Dermis microvascular lymphatic vessel endothelial cell (primary cell): ENCODE measurements at regions not wholly inside any gene's neighbourhood (a gene's known extent, or its start where the extent isn't known, plus 50 kb on each side); places are given as distances from the start of the nearest gene placed in this dataset.

Experiments
- DNase-seq, 2 donors: peaks; one replicate each; pipeline versions ENCODE4 v3.0.0 to v3.0.0-alpha.2; 2010; ENCODE audit warnings: low read depth in 2 of 2

DNA sequence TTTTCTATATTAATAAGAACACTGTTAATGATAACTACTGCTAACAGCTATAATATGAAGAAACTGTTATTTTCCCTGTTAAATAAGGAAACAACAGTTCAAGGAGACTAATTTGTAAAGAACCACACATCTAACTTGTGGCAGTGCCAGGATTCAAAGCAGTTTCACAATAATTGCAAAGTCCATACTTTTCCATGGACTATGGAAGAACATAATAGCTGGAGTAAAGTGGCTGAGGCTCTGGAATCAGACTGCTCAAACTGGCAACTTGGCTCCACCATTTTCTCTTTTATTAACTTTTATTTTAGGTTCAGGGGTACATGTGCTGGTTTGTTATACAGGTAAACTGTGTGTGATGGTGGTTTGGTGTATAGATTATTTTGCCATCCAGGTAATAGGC, 393.7 kb upstream of the CPEB2 start:
- no peak for DNase-seq

DNA sequence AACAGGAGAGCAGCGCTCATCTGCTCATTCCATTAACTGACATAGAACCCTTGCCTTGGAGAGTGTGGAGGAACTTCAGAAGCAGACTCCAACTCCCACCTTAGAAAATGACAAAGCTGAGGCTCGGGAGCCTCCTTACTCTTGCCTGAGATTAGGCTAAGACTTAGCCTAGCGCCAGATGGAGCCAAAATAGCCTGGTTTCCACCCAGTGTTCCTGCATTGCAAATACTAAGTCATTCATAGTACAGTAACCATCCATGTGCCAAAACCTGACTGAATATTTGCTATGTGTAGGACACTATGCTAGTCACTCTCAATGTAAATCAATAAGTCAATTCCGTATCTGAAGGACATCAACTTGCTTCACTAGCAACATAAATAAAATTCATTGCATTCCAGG, 387.4 kb upstream of the CPEB2 start:
- no peak for DNase-seq

DNA sequence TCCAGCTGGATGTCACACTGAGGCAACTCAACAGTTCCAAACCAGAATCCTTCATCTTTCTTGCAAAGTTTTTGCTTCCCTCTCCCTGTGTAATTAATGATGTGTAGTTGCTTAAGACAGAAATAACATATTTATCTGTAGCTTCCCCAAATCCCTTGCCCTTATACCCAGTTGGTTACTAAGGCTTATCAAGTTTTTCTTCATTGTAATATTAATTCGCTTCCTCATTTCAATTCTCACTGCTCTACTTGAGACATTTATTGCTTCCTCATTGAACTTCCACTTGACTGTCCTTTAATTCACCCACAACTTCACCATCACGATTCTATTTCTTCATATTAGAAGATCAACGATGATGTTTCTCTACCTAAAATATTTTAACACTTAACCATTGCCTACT, 386.6 kb upstream of the CPEB2 start:
- DNase-seq = no peak

DNA sequence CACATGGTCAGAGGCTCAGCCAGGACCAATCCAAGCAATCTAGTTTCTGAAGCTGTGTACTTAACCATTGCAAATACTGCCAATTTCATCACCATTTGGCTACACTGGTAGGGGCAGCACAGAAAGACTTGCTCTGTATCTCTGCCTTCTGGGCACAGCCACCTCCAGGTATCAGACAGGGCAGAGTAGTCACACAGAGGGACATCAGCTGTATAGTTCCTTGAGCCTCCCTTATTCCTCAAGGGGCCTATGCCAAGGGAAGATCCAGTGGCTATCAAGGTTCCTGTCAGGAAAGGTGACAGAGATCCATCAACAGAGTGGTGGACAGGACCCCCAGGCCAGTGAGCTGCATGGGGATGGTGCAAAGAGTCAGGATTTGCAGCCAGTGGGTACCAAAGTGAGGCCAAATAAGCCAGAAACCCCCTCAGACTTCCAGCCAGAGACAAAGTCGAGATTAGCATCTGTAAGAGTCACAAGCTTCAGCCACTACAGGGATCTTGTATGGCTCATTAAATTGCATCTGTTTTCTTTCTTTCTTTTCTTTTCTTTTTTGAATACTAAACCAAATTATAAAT, 381.6 kb upstream of the CPEB2 start:
- DNase-seq = no peak

DNA sequence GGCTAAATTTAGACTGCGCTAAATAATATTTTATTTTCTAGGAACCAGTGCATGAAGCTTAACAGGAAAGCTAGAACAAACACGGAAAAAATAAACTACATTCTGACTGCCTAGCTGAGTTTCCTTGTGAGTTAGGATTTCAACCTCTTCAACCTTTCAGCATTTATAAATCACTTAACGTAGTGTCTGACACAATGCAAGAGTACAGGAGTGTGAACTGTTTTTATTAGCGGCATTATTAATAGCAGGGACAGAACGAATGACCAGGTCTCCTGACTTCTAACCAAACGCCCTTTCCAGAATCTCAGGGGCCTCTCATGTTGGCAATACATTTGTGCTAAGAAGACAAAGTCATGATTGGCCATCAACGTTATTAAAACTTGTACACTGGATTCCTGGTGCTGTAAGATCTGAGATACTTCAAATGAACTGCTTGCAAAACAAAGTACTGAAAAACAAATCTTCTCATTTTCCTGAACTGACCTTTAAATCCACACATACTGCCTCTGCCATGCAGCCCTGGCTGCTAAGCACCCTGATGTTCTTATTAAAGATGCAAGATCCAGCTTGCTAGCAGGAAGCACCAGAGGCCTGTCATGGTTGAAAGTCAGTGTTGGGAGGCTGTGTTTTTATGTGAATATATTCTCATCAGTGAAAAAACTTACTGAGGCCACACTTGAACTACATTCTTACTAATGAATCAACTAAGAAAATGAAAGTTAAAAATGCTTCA, 380.4 kb upstream of the CPEB2 start:
- no peak for DNase-seq

DNA sequence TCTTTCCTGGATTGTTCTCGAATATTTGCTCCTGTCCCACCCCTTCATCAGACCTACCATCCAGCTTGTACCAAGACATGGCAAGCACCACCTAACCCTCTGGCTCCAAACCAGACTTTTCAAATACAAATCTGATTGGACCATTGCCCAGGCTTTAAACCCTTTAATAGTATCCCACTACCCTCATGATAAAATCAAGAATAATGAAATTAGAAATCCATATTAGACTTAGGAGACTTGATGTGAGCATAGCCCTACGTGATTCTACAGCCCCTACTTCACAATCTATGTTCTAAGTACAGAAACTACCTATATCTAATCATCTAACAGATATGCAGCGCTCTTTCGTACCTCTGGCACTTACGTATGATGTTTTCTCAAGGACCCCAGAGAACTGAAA, 375.2 kb upstream of the CPEB2 start:
- DNase-seq = no peak

DNA sequence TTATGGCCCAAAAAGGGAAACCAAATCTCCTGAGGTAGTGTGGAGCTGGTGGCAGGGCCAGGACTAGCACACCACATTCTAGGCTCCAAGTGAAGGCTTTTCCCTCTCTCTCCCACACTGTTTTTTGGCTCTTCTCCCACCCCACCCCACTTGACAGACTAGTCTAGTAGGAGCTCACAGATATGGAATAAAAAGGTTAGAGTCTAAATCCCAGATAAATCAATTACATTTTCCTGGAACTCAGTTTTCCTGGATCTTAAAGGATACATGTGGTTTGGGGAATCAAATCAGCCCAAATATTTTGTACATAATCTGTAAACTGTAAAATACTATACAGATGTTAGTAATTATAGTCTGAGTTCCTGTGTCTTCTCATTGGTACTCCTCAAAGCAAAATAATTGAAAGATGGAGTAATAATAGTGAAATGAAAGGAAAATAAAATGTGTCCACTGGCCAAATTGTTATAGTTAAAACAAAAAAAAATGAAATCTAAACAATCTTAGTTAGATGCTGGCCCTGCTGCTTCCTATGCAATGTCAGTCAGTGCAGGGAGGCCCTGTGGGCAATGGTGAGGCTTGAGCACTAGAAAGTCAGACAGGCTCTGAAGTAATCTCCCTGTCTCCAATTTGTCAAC, 370.4 kb upstream of the CPEB2 start:
- DNase-seq = no peak

DNA sequence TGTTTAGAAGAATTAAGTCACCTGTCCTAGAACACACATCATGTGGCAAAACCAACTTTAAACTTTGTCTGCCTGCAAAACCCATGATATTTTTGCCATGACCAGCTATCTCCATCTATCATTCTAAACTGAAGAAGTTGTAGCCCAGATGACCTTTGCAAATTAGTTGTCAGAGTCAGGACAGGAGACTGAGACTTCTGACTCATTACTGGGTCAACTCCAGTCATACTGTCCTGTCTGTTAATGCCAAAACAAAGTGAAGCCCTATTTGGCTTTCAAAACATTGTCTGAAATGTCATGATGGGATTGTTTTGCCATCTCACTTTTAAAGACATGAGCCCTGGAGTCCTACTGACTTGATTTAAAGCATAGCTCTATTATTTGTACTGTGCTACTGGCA, 365.7 kb upstream of the CPEB2 start:
- DNase-seq = no peak

DNA sequence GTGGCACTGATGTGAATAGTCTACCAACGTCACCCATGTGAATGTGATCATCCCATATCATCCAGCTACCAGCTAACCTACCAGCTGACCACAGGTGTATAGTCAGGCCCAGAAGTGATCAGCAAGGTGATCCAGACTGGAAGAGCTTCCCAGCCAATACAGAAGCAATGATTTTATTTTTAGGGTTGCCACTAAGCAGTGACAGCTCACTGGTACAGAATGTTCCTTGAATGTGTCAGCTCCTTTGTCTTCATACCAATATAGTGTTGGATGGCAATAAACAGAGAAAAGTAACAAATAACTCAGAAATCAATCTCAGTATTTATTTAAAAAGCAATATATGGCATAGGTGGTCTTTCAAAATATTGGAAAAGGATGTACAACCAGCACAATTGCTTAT, 361.8 kb upstream of the CPEB2 start:
- no peak for DNase-seq

DNA sequence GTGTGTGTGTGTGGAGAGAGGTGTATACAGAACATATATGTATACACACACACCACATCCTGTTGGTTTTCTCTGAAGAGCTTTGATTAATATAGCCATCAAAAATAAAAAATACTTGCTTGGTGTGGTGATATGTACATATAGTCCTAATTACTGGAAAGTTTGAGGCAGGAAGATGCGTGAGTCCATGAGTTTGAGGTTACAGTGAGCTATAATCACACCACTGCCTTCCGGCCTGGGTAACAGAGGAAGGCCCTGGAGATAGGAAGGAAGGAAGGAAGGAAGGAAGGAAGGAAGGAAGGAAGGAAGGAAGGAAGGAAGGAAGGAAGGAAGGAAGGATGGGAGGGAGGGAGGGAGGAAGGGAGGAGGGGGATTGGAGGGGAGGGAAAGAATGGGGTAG, 360.4 kb upstream of the CPEB2 start:
- DNase-seq = no peak

DNA sequence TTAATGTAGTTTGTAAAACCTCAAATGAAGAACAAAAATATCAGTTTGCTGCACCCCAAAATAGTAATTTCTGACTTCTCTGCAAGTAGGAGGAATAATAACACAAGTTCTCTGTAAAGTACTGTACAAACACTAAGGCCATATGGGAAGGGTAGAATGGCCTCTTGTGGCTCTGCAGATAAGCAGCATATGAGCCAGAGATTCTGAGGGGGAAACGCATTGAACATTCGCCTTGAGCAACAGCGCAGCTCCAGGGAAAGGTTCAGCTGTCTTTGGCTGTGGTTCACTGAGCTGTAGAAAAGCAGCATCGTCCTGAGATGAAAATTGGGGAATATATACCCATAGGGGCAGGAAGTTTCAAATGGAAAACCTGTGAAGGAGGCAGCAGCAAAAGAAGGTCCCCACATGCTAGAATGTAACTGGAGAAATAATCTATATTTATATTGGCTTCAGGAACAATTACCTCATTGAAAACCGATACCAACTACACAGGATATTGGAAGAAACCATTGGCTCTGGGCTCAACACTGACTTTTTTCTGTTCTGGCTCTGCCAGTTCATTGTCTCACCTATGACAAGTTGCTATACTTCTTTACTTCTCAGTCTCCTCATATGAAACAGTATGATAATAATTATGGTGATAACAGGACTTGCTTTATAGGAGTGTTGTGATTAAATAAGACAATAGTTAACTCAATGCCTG, 357.6 kb upstream of the CPEB2 start:
- DNase-seq = no peak

DNA sequence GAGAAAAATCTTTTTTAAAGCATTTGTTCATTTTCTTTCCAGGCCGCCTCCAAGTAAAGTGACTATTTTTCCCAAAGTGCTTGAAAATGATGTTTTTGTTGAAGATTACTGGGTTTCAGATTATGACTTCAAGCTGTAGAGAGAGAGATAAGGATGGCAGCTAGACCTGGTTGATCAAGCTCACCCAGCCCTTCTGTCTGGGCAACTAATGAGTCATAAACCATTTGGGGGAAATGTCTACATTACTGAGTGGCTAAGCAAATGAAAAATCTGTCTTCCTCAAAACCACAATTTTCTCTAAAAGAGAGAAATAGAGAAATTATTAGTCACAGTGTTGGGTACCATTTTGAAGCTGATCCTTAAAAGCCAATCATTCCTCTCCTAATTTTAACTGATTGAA, 355.4 kb upstream of the CPEB2 start:
- DNase-seq = no peak

DNA sequence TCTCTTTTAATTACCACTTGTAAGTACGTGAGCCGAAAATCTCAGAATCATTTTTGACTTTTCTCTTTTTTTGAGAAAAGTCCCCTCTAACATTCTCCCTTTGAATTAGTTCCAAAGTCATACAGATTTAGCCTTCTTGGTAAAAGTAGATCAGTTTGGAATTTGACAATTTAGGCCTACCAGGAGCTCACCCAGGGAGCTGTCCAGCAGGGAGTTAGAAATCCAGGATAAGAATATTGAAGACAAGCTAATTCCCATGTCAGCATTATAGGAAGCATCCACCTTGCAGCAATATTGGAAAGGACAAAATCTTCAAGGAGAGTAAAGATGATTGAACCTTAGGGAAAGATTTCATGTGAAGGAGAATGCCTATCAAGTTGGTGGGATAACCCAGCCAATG, 352.2 kb upstream of the CPEB2 start:
- DNase-seq = no peak

DNA sequence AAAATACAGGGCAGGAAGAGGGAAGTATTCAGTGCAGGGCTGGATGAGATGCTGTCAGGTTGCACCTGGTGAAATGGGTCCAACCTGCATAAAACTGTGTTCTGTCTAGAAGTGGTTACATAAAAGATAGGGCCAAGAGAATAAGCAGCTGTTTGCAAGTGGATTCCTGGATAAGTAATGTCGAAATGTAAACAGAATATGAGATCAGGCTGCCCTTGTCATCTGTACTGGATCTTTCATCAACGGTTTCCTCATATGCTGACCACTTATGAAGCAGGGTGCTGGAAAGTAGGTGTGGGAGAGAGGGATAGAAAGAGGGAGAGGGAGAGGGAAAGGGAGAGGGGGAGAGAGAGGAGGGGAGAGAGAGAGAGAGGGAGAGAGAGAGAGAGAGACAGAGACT, 349.8 kb upstream of the CPEB2 start:
- DNase-seq = no peak

DNA sequence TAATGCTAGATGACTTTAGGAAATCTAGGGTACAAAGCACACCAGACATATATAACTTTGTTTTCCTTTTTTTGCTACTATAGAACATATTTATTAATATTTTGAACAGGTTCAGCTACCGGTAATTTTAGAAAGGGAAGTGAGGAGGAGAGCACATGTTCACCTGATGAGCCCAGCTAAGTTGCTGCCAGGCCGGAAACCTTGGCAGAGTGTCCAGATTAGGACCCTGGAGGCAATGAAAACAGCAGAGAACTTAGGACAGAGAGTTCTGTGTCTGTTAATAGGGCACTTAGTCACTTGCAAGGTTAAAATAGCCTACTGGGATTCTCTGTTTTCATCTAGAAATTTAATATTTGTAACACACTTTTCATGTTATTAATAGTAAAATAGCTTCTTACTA, 348.9 kb upstream of the CPEB2 start:
- no peak for DNase-seq

DNA sequence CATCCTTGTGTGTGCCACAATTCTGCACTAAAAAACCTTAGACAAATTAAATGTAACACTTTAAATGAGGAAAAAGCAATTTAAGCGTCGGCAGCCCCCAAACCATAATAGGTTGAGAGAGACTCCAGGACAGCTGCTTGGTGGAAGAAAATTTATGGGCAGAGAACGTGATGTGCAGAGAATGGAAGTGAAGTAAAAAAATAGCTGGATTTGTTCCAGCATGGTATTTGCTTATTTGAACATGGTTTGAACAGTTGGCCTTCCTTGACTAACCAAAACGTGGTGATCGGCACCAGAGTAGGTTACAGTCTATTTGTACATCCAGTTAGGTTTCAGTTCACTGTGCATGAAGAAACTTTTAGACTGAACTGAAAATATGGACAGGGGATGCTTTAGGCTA, 343.0 kb upstream of the CPEB2 start:
- DNase-seq = no peak

DNA sequence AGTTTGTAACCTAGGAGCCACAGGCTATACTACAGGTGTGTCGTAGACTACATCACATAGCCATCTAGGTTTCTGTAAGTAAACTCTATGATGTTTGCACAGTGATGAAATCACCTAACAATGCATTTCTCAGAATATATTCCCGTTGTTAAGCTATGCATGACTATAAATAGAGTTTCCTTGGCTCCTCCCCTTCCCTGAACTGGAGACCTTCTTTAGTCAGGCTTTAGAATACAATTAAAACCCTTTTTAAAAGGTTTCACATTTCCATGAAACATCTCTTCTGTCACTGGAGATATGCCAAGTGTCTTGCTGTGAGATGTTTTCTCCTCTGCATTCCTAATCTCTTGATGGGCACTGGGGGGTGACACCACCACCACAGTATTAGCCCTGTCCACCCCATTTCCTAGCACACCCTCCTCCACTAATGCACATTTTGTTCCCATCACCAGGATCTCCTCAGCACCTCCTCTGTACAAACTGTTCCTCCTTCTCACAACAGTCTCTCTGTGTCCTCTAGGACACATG, 334.6 kb upstream of the CPEB2 start:
- DNase-seq = no peak

DNA sequence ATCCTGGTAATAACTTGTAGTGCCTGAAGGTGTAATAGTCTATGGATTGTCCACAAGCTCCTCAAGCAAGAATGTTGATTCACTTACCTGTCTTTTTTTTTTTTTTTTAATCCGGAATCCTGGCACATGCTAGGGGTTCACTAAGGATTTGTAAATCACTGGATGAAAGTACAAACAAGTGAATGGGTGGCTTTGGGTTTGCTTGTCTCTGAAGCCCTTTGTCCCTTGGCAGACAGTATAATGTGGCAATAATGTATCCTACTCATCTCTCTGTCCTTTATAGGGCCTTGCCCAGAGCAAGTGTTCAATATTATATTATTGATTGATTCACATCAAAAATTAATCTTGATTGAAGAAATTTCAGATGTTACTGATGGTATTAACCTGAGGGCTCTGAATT, 334.0 kb upstream of the CPEB2 start:
- DNase-seq = no peak

DNA sequence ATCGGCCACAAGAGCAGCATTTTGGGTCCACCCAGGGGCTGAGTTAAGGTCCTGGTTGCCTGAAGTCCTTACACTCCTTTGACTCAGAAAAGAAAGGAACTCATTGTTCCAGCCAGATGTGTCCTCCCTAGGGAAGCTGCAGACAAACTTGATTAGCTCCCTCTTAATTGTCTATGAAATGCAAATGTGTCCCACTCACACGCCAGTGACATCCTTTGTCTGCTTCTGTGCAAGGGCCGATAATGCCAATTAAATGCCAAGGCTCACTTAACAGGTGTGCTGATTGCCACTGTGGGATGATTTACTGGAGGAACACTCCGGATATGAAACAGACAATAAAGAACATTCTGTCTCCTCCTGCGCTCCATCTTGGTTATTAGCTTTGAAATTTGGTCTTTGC, 332.9 kb upstream of the CPEB2 start:
- no peak for DNase-seq

DNA sequence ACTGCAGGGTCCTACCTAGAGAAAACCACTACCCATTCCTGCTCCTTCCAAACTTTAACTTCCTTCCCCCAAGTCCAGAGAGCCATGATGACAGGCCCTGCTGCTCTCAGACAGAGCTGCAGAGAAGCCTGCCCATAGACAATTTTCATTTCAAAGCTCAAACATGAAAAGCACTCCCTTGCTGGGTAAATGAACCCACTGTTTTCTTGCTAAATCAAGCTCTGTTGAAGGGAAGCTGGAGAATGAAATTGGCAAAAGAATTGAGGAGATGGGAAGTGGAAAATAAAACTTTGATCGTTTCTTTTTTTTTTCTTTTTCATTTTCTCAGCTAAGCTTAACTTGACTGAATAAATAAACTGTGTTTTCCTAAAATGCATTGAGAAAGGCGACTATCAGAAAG, 331.1 kb upstream of the CPEB2 start:
- DNase-seq = no peak

DNA sequence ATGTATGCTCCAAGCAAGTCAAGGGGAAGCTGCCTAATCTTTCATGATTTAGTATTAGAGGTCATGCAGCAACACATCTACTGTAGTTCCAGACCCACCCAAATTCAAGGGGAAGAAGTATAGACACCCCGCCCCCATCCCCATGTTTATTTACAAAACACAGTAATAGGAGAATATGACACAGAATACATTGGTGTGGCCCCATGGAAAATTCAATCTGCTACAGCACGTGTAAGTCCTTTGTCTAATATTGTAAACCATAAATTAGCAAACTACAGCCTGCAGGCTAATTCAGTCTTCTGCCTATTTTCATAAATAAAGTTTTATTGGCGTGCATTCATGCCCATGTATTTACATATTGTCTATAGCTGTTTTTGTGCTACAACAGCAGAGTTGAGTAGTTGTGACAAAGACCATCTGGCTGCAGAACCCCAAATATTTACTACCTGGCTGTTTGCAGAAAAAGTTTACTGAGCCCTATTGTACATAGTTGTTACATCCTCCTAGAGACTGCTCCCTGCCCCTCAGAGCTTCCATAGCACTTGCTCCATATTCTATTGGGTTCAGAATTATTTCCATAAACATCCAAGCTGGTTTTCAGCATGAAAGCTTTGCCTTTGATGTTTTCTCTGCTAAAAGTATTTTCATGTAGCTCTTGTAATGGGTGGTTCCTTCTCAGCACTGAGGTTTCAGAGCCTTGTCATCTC, 326.8 kb upstream of the CPEB2 start:
- no peak for DNase-seq

DNA sequence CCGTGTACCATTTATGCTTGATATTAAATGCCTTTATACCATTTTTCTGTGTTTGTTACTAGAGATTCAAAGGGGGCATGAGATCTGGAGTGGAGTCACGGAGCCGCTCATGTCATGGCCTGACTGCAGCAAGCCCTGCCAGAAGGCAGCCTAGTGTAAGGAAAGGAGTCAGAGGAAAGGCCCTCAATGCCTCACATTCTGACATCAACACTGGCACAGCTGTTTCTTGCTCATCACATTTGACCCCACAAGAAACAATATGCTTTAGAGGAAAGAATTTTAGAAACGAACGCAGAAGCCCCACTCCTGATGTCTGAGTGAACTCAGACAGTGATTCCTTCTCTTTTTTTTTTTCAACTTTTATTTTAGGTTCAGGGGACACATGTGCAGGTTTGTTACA, 322.4 kb upstream of the CPEB2 start:
- no peak for DNase-seq
